Activated CD4-positive, alpha-beta T cell treated with anti-CD3 and anti-CD28 coated beads for 36 hours (primary cell): ENCODE measurements at regions not wholly inside any gene's neighbourhood (a gene's known extent, or its start where the extent isn't known, plus 50 kb on each side); places are given as distances from the start of the nearest gene placed in this dataset.

Experiments used
- ATAC-seq: fragments of 200-7000 bp; cut with Tn5 transposase; one replicate; pipeline ENCODE4 v1.10.0; 2021; ENCODE audit warnings: mild to moderate bottlenecking, moderate library complexity
- CTCF ChIA-PET: fragments of 350-600 bp; sonication (Branson Sonifier 250); formaldehyde crosslinking; loops from one replicate; lab custom pipeline; 2021; ENCODE audit warnings: antibody characterized with exemption; lab: Charles Lee
- POLR2A ChIA-PET: fragments of 350-600 bp; sonication (Branson Sonifier 250); formaldehyde crosslinking; loops from one replicate; lab custom pipeline; 2021; ENCODE audit warnings: antibody characterized with exemption, inconsistent platforms; lab: Charles Lee
- DNase-seq: peaks from one replicate; pipeline ENCODE4 v3.0.0-alpha.2; 2020
- H3K27ac Mint-ChIP-seq: one replicate; pipeline ENCODE4 v1.8.0; 2021; ENCODE audit warnings: mixed read lengths
- H3K27me3 Mint-ChIP-seq: one replicate; pipeline ENCODE4 v1.8.0; 2021; ENCODE audit warnings: mixed read lengths
- H3K36me3 Mint-ChIP-seq: one replicate; pipeline ENCODE4 v1.8.0; 2021; ENCODE audit warnings: low read depth, mixed read lengths
- H3K4me1 Mint-ChIP-seq: one replicate; pipeline ENCODE4 v1.8.0; 2021; ENCODE audit warnings: mixed read lengths
- H3K4me3 Mint-ChIP-seq: one replicate; pipeline ENCODE4 v1.8.0; 2021; ENCODE audit warnings: mild to moderate bottlenecking, moderate library complexity, mixed read lengths
- H3K9me3 Mint-ChIP-seq: one replicate; pipeline ENCODE4 v1.8.0; 2021; ENCODE audit warnings: low read depth, mixed read lengths
- intact Hi-C, 2 experiments: fragments of 100-400 bp; cut with DNase I in 1 of 2; cut with micrococcal nuclease in 1 of 2; formaldehyde crosslinking; loops; one replicate each; pipeline versions ENCODE4 v1.14.2 to v1.15.1; 2022 to 2024; cut with DNase I, micrococcal nuclease

DNA sequence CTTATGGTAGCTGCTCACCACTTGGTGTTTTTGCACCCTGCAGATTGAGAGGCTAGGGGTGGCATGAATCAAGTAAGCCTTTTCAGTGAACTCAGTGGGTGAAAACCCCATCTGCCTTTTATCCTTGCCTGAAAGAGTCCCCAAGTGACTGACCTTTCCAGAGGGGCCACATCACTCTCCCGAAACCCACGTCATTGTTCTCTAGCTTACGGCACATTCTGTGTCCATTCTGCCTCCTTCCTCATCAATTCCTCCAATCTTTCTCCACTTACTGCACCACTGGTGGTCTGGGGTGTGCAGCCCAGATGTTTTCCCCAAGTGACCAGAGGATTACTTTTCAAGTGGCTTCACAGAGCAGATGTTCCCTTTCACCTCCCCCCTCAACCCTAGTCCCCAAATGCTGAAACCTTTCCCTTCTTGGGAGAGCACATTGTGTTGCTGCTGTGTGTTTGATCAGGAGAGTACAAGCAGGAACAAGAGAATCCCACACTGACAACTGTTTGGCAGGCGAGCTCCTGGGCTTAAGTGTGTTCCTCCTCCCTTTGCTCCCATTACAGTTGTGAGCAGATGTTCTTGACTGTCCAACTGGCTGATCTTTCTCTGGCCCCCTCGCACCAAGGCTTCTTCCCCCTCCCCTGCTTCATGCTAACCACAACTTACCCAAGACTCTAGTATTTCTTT, 138.0 kb upstream of the IGF1 start:
- no peaks in the 10 kb centered on the region for H3K27me3 Mint-ChIP-seq
- DNase-seq = no peak
- no peak for ATAC-seq
- no peaks in the 10 kb centered on the region for H3K4me1 Mint-ChIP-seq
- ChIA-PET CTCF (no interaction called here), POLR2A (no interaction called here)
- H3K36me3 Mint-ChIP-seq = no peaks in the 10 kb centered on the region
- no peak overlapping the region for H3K4me3 Mint-ChIP-seq
- no peaks in the 10 kb centered on the region for H3K9me3 Mint-ChIP-seq
- H3K27ac Mint-ChIP-seq = no peak overlapping the region
- intact Hi-C loops = no loop called here

DNA sequence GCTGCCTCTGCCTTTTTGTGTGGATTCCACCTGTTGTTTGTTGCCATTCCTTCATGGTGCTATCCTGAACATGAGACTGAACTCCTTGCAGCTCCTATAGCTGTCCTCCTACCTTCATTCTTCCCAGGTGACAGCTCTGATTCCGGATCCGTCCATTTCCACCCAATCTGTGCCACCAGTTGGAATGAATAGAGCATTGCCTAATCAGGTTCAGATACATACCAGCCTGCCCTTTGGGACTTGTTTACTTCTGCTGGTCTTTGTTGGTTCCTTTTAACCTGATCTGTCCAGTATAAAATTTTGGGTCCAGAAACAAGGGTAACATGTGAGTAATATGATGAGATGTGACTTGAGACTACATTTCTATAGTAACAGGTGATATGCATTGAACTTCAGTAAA, 136.3 kb upstream of the IGF1 start:
- no peaks in the 10 kb centered on the region for H3K9me3 Mint-ChIP-seq
- CTCF ChIA-PET = no interaction called here
- no peaks in the 10 kb centered on the region for H3K4me1 Mint-ChIP-seq

GRCh38 chr12:102611995-102612394, 131.6 kb upstream of the IGF1 start:
- Mint-ChIP-seq H3K4me1 (no peaks in the 10 kb centered on the region), H3K36me3 (no peaks in the 10 kb centered on the region), H3K9me3 (peaks cover 7% of the 10 kb centered on the region), H3K4me3 (no peak overlapping the region), H3K27ac (no peak overlapping the region), H3K27me3 (peaks cover 2% of the 10 kb centered on the region)
- POLR2A ChIA-PET = no interaction called here
- CTCF ChIA-PET = no interaction called here
- ATAC-seq (no peak), DNase-seq (no peak)
- intact Hi-C loops = no loop called here

More for the DNA sequence above, 136.3 kb upstream of the IGF1 start:
- ATAC-seq (no peak), DNase-seq (no peak)
- H3K36me3 Mint-ChIP-seq = no peaks in the 10 kb centered on the region
- no peaks in the 10 kb centered on the region for H3K27me3 Mint-ChIP-seq
- intact Hi-C loops = no loop called here
- no peak overlapping the region for H3K27ac Mint-ChIP-seq
- POLR2A ChIA-PET = no interaction called here
- no peak overlapping the region for H3K4me3 Mint-ChIP-seq

DNA sequence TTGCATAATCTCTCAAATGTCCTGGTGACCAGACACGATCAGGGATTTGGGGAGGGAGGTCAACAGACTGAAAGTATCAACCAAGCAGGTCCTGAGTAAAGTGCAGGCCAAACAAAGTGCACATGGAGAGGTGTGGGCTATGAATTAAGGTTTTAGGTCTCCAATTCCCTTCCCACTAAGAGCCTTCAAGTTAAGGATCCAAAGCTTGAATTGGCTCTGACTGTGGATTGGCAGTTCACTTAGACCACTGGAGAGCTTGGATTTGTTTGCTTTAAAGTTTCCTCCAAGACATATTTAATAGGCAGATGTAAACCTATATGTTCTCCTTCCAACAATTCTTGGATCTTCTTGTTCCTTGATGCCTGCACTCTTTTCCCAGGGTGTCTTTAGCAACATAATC, 129.6 kb upstream of the IGF1 start:
- H3K27ac Mint-ChIP-seq = no peak overlapping the region
- no peak overlapping the region for H3K4me3 Mint-ChIP-seq
- ChIA-PET POLR2A (no interaction called here), CTCF (interaction anchor here (0.7 kb wide), 1 partner anchor 126 kb away, joined by 3 read pairs; no protein-coding TSS in a partner anchor)
- H3K27me3 Mint-ChIP-seq = peaks cover 2% of the 10 kb centered on the region
- H3K36me3 Mint-ChIP-seq = no peaks in the 10 kb centered on the region
- intact Hi-C loops = no loop called here
- DNase-seq (no peak), ATAC-seq (no peak)
- peaks cover 7% of the 10 kb centered on the region for H3K9me3 Mint-ChIP-seq
- no peaks in the 10 kb centered on the region for H3K4me1 Mint-ChIP-seq

- Mint-ChIP-seq H3K4me1 (no peaks in the 10 kb centered on the region), H3K9me3 (peaks cover 3% of the 10 kb centered on the region), H3K36me3 (no peaks in the 10 kb centered on the region), H3K27ac (no peak overlapping the region), H3K4me3 (no peak overlapping the region), H3K27me3 (peaks cover 2% of the 10 kb centered on the region)
- CTCF ChIA-PET = no interaction called here
- POLR2A ChIA-PET = no interaction called here
- intact Hi-C loops = no loop called here
- no peak for ATAC-seq
- no peak for DNase-seq
Observed at GRCh38 chr12:102603021-102603420, 122.7 kb upstream of the IGF1 start.

GRCh38 chr12:102602521-102602920, 122.2 kb upstream of the IGF1 start:
- no peaks in the 10 kb centered on the region for H3K4me1 Mint-ChIP-seq
- H3K27ac Mint-ChIP-seq = no peak overlapping the region
- ChIA-PET POLR2A (no interaction called here), CTCF (no interaction called here)
- intact Hi-C loops = no loop called here
- H3K27me3 Mint-ChIP-seq = peaks cover 2% of the 10 kb centered on the region
- H3K36me3 Mint-ChIP-seq = no peaks in the 10 kb centered on the region
- no peak overlapping the region for H3K4me3 Mint-ChIP-seq
- ATAC-seq (no peak), DNase-seq (no peak)
- H3K9me3 Mint-ChIP-seq = peaks cover under 1% of the 10 kb centered on the region

GRCh38 chr12:102601621-102602020, 121.3 kb upstream of the IGF1 start:
- intact Hi-C loops = no loop called here
- CTCF ChIA-PET = no interaction called here
- POLR2A ChIA-PET = no interaction called here
- Mint-ChIP-seq H3K9me3 (no peaks in the 10 kb centered on the region), H3K27me3 (peaks cover 2% of the 10 kb centered on the region), H3K27ac (no peak overlapping the region), H3K4me3 (no peak overlapping the region), H3K4me1 (no peaks in the 10 kb centered on the region), H3K36me3 (no peaks in the 10 kb centered on the region)
- ATAC-seq (no peak), DNase-seq (no peak)

DNA sequence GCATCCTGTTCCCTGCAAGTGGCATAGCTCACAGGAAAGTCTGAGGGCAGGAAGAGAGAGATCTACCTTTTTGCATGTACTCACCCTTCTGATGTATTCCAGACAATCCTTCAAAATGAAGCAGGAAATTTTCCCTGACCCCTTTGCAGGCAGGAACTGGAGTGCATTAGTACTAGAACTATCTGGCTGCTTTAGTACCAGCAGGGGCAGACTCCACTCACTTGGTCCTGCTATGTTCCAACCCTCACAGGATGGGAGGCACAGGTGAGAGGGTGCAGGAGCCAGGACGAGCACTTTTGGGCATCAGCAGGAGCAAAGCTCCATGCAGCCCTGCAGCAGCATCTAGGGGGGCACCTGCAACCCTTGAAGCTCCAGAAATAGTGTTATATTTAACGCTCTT, 116.3 kb upstream of the IGF1 start:
- DNase-seq (no peak), ATAC-seq (no peak)
- Mint-ChIP-seq H3K27me3 (peaks cover 2% of the 10 kb centered on the region), H3K36me3 (no peaks in the 10 kb centered on the region), H3K4me1 (no peaks in the 10 kb centered on the region), H3K27ac (no peak overlapping the region), H3K9me3 (no peaks in the 10 kb centered on the region), H3K4me3 (no peak overlapping the region)
- ChIA-PET POLR2A (no interaction called here), CTCF (no interaction called here)
- intact Hi-C loops = no loop called here

- CTCF ChIA-PET = no interaction called here
- Mint-ChIP-seq H3K4me1 (no peaks in the 10 kb centered on the region), H3K27ac (no peak overlapping the region), H3K36me3 (no peaks in the 10 kb centered on the region), H3K9me3 (no peaks in the 10 kb centered on the region), H3K27me3 (peaks cover 2% of the 10 kb centered on the region), H3K4me3 (no peak overlapping the region)
- intact Hi-C loops = no loop called here
- DNase-seq (no peak), ATAC-seq (no peak)
- POLR2A ChIA-PET = no interaction called here
Observed at GRCh38 chr12:102596031-102596430, 115.7 kb upstream of the IGF1 start.

GRCh38 chr12:102595315-102595714, 115.0 kb upstream of the IGF1 start:
- intact Hi-C loops = no loop called here
- ChIA-PET CTCF (no interaction called here), POLR2A (no interaction called here)
- Mint-ChIP-seq H3K27ac (no peak overlapping the region), H3K27me3 (peaks cover 2% of the 10 kb centered on the region), H3K36me3 (no peaks in the 10 kb centered on the region), H3K4me1 (no peaks in the 10 kb centered on the region), H3K4me3 (no peak overlapping the region), H3K9me3 (no peaks in the 10 kb centered on the region)
- ATAC-seq (no peak), DNase-seq (no peak)

- ATAC-seq (no peak), DNase-seq (no peak)
- no peaks in the 10 kb centered on the region for H3K36me3 Mint-ChIP-seq
- CTCF ChIA-PET = interaction anchor here (0.7 kb wide), 1 partner anchor 422 kb away, joined by 3 read pairs; no protein-coding TSS in a partner anchor
- no peak overlapping the region for H3K27ac Mint-ChIP-seq
- no peaks in the 10 kb centered on the region for H3K4me1 Mint-ChIP-seq
- H3K9me3 Mint-ChIP-seq = no peaks in the 10 kb centered on the region
- no peaks in the 10 kb centered on the region for H3K27me3 Mint-ChIP-seq
- POLR2A ChIA-PET = no interaction called here
- H3K4me3 Mint-ChIP-seq = no peak overlapping the region
- intact Hi-C loops = no loop called here
Observed at GRCh38 chr12:102593134-102593533, 112.8 kb upstream of the IGF1 start.

GRCh38 chr12:102592134-102592533, 111.8 kb upstream of the IGF1 start:
- ChIA-PET CTCF (interaction anchor here (1.4 kb wide), 1 partner anchor 8 kb away, joined by 4 read pairs; no protein-coding TSS in a partner anchor), POLR2A (no interaction called here)
- DNase-seq (no peak), ATAC-seq (no peak)
- Mint-ChIP-seq H3K27me3 (no peaks in the 10 kb centered on the region), H3K4me1 (no peaks in the 10 kb centered on the region), H3K27ac (no peak overlapping the region), H3K36me3 (no peaks in the 10 kb centered on the region), H3K9me3 (no peaks in the 10 kb centered on the region), H3K4me3 (no peak overlapping the region)
- intact Hi-C loops = no loop called here
